Activated T-cell treated with anti-CD3 and anti-CD28 coated beads, Interleukin-2, amount 50 U/mL, for 1 hour (primary cell): ENCODE measurements at regions not wholly inside any gene's neighbourhood (a gene's known extent, or its start where the extent isn't known, plus 50 kb on each side); places are given as distances from the start of the nearest gene placed in this dataset.
"Not testable (repeated sequence)": the region's sequence is repeated elsewhere in the genome, so short reads cannot be mapped to it uniquely, and the experiment has no call there.

Experiments
- DNase-seq: peaks from one replicate; pipeline ENCODE4 v3.0.0-alpha.2; 2020

- DNase-seq = not testable (repeated sequence)
These were observed 4092.8 kb upstream of the TPTE start for GRCh38 chr21:6428498-6429092.

GRCh38 chr21:6429924-6430323 is 4091.5 kb upstream of the TPTE start:
- not testable (repeated sequence) for DNase-seq

- not testable (repeated sequence) for DNase-seq
These were observed 4088.2 kb upstream of the TPTE start for GRCh38 chr21:6433149-6433548.

GRCh38 chr21:6436205-6436604 is 4085.2 kb upstream of the TPTE start:
- DNase-seq = not testable (repeated sequence)

- not testable (repeated sequence) for DNase-seq
These were observed 4084.2 kb upstream of the TPTE start for GRCh38 chr21:6436971-6437833.

- DNase-seq = not testable (repeated sequence)
These were observed 4083.6 kb upstream of the TPTE start for GRCh38 chr21:6437834-6438187.

GRCh38 chr21:6439058-6439457 is 4082.3 kb upstream of the TPTE start:
- DNase-seq = not testable (repeated sequence)

GRCh38 chr21:6454648-6455340 is 4066.6 kb upstream of the TPTE start:
- not testable (repeated sequence) for DNase-seq

- DNase-seq = not testable (repeated sequence)
These were observed 4065.2 kb upstream of the TPTE start for GRCh38 chr21:6456011-6456661.

GRCh38 chr21:6459761-6460160 is 4061.6 kb upstream of the TPTE start:
- not testable (repeated sequence) for DNase-seq

- not testable (repeated sequence) for DNase-seq
These were observed 4060.0 kb upstream of the TPTE start for GRCh38 chr21:6461358-6461757.

GRCh38 chr21:6464419-6464818 is 4057.0 kb upstream of the TPTE start:
- not testable (repeated sequence) for DNase-seq

GRCh38 chr21:6466081-6466698 is 4055.2 kb upstream of the TPTE start:
- not testable (repeated sequence) for DNase-seq

- not testable (repeated sequence) for DNase-seq
These were observed 4054.7 kb upstream of the TPTE start for GRCh38 chr21:6466707-6467106.

- DNase-seq = not testable (repeated sequence)
These were observed 4054.1 kb upstream of the TPTE start for GRCh38 chr21:6467189-6467774.

GRCh38 chr21:6467907-6468306 is 4053.5 kb upstream of the TPTE start:
- DNase-seq = not testable (repeated sequence)

GRCh38 chr21:6468331-6468860 is 4053.0 kb upstream of the TPTE start:
- not testable (repeated sequence) for DNase-seq

- not testable (repeated sequence) for DNase-seq
These were observed 4047.0 kb upstream of the TPTE start for GRCh38 chr21:6474250-6474968.

- not testable (repeated sequence) for DNase-seq
These were observed 4040.3 kb upstream of the TPTE start for GRCh38 chr21:6481116-6481515.

- DNase-seq = not testable (repeated sequence)
These were observed 4038.8 kb upstream of the TPTE start for GRCh38 chr21:6482616-6483015.

GRCh38 chr21:6483645-6484044 is 4037.7 kb upstream of the TPTE start:
- not testable (repeated sequence) for DNase-seq
